ENCODE measurements at regions not wholly inside any gene's neighbourhood (a gene's known extent, or its start where the extent isn't known, plus 50 kb on each side); places are given as distances from the start of the nearest gene placed in this dataset.

DNA sequence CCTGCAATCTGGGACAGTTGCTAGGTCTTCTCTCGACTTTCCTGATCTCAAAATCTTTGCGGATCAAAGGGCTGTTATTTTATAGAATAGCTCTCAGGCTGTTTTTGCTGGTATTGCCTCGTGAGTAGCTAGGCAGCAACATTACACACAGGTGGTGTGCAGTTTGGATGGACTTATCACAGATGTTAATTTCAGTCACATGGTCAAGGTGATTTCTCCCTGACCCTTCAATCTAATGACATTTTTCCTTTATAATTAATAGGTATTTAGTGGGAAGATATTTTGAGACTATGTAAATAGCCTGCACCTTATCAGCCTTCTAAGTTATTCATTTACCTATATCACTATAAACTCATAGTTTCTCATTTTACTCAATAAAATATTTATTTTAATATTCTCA is 309.6 kb upstream of the PRKCQ start:
- TF ChIP-seq, protein P1, sequence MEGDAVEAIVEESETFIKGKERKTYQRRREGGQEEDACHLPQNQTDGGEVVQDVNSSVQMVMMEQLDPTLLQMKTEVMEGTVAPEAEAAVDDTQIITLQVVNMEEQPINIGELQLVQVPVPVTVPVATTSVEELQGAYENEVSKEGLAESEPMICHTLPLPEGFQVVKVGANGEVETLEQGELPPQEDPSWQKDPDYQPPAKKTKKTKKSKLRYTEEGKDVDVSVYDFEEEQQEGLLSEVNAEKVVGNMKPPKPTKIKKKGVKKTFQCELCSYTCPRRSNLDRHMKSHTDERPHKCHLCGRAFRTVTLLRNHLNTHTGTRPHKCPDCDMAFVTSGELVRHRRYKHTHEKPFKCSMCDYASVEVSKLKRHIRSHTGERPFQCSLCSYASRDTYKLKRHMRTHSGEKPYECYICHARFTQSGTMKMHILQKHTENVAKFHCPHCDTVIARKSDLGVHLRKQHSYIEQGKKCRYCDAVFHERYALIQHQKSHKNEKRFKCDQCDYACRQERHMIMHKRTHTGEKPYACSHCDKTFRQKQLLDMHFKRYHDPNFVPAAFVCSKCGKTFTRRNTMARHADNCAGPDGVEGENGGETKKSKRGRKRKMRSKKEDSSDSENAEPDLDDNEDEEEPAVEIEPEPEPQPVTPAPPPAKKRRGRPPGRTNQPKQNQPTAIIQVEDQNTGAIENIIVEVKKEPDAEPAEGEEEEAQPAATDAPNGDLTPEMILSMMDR (IDR thresholded peaks at IDR 0.05; ENCODE audit: borderline replicate concordance, insufficient read depth, low read depth, low read length), result no peak
- no peak overlapping the region for H3K4me3 ChIP-seq (ENCODE audit: low read depth, low read length)

DNA sequence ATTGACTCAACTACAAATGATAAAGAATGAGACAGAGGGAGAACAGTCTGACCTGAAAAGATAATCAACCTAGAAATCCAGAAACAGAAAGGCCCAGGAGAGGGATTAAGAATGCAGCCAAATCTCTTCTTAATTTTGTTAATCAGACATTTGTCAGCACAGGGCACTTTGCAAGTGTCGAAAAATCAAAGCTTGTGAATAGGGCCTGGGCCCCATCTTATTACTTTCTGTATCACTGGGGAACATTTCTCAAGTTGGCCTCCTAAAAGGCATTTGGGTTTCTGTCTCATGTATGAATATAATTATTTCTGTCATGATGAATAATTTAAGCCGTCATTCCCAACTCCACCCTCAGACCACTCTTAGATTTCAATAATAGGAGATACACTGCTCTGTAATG is 308.4 kb upstream of the PRKCQ start:
- H3K4me3 ChIP-seq (ENCODE audit: low read depth, low read length), result no peak overlapping the region
- TF ChIP-seq, protein P1 (IDR thresholded peaks at IDR 0.05; ENCODE audit: borderline replicate concordance, insufficient read depth, low read depth, low read length), result no peak

DNA sequence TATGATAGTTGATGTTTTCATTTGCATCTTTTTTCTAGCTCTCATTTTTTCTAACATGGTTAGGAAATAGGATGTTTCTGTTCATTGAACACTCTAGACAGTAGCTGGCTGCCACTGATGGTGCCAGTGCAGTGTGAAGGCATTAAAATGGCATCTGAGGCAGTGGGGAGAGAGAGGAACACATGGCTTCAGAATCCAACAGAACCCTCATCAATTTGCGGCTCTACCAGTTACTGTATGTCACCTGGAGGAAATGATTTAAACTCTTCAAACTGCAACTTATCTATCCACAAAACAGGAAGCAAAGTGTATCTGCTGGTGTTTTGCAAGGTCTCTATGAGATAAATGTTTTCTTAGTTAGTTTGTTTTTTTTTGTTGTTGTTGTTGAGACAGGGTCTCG is 305.2 kb upstream of the PRKCQ start:
- H3K4me3 ChIP-seq (ENCODE audit: low read depth, low read length), result no peak overlapping the region
- TF ChIP-seq, protein P1 (IDR thresholded peaks at IDR 0.05; ENCODE audit: borderline replicate concordance, insufficient read depth, low read depth, low read length), result no peak

DNA sequence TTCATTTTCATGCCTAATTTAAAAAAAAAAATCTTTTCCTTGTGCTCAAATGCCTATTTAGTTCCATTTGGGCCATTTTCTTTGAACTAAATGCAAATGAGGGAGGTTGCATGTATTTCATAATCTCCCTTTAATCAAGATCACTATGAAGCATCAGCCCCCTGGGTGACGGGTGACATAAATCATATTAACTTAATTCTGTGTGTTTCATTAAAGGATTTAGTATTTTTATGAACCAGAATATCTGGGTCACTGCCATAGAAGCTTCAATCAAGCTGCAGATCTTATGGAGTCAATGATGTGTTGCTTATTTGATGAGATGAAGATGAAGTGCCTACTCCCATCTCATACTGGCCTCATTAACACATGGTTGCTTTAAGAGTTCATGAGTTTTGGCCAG is 301.9 kb upstream of the PRKCQ start:
- H3K4me3 ChIP-seq (ENCODE audit: low read depth, low read length), result no peak overlapping the region
- TF ChIP-seq, protein P1 (IDR thresholded peaks at IDR 0.05; ENCODE audit: borderline replicate concordance, insufficient read depth, low read depth, low read length), result no peak

DNA sequence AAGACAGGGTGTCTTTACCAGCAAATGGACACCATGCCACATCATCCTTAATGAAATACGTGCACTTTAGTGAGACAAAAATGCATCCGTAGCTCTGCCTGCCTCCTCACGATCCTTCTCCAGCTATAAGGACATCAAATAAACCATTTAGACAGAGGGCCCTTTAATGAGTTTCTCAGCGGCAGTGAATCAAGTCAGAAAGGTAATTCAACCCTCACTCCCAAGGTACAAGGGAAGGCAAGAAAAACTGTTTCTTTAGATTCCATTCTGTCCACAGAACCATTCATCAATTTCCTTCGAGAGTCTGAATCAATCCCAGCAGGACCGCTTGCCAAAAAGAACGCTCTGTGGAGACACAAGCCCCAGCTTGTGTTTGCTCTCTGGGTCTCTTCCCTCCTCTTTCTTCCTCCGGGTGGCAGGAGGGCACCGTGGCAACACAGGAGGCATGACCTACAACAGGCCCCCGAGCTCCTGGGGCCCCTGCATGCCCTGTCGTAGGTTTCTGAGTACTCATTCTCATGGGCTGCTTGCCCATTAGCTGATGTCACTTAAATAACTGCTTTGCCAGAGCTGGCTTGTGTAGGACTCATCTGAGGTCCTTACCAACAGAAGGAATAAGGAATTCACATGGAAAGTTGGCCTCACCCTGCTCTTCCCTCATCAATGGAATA is 297.8 kb upstream of the PRKCQ start:
- TF ChIP-seq, protein P1 (IDR thresholded peaks at IDR 0.05; ENCODE audit: borderline replicate concordance, insufficient read depth, low read depth, low read length), result no peak
- H3K4me3 ChIP-seq (ENCODE audit: low read depth, low read length), result no peak overlapping the region

DNA sequence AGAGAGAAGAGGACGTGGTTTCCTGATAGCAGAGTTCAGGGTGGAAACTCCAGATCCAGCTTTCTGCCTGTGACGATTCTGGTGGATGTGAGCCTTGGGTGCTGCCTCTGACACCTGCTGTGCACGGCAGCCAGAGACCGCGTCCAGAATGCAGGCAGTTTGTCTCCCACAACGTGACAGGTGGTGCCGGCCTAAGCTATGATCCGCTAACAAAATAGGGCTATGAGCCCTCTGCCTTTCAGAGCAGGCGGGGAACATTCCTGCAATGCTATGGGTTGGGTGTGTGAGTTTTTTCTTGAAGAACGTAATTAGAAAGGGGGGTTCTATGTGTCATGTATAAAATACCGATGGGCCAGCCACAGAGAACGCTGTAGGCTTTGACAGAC is 297.3 kb upstream of the PRKCQ start:
- H3K4me3 ChIP-seq (ENCODE audit: low read depth, low read length), result no peak overlapping the region
- TF ChIP-seq, protein P1 (IDR thresholded peaks at IDR 0.05; ENCODE audit: borderline replicate concordance, insufficient read depth, low read depth, low read length), result no peak

DNA sequence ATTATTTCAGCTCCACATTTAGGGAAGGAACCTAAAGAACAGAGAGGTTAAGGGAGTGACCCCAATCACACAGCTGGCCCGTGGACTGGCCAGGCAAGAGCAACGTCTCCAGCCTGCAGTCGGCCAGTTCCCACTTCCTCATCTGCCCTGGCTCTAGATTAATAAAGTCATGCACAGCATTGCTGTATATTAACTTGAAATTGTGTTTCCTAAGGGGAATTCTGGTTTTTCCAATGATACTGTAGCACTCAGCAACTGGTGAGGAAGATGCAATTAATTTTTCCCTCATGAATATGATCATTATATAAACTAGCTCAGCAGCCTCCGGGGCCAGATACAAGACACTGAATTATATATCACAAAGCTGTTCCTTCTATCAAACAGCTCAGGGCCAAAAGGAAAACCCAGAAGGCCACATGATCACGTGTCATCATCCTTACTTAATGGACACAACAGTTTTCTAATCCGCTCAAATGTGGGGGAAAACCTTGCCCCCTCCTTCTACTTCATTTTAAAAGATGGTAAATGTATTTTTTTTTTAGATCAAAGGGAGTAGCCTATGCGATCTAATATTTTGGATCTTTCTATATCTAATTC is 295.3 kb upstream of the PRKCQ start:
- no peak overlapping the region for H3K4me3 ChIP-seq (ENCODE audit: low read depth, low read length)
- TF ChIP-seq, protein P1 (IDR thresholded peaks at IDR 0.05; ENCODE audit: borderline replicate concordance, insufficient read depth, low read depth, low read length), result no peak

All from GM12875 (cell line).